Loucy (cell line): ENCODE measurements at regions not wholly inside any gene's neighbourhood (a gene's known extent, or its start where the extent isn't known, plus 50 kb on each side); places are given as distances from the start of the nearest gene placed in this dataset.

ENCODE experiments used
- H2AFZ ChIP-seq: fragments of 200-600 bp; sonication (generic); 2 replicates; pipeline ENCODE4 v1.6.0; 2016; ENCODE audit warnings: antibody characterized with exemption, mild to moderate bottlenecking, low read length, moderate library complexity
- H3F3A ChIP-seq: fragments of 200-600 bp; 2 replicates; pipeline ENCODE4 v1.6.0; 2016; ENCODE audit warnings: antibody characterized with exemption, low read depth, mild to moderate bottlenecking
- H3K27me3 ChIP-seq: fragments of 200-600 bp; sonication (generic); 2 replicates; pipeline ENCODE4 v1.6.1; 2014; ENCODE audit warnings: low read length, mild to moderate bottlenecking; ENCODE audit not compliant: insufficient read depth, poor library complexity, severe bottlenecking
- H3K36me3 ChIP-seq: fragments of 200-600 bp; sonication (generic); 2 replicates; pipeline ENCODE4 v1.6.1; 2016; ENCODE audit warnings: low read length; ENCODE audit not compliant: insufficient read depth
- H3K4me1 ChIP-seq: fragments of 200-600 bp; sonication (generic); 2 replicates; pipeline ENCODE4 v1.5.1; 2014; ENCODE audit warnings: low read length, mild to moderate bottlenecking; ENCODE audit not compliant: insufficient read depth, poor library complexity, severe bottlenecking
- H3K4me2 ChIP-seq: fragments of 200-600 bp; sonication (generic); 2 replicates; pipeline ENCODE4 v1.6.0; 2014; ENCODE audit warnings: antibody characterized with exemption, low read length, low read depth, mild to moderate bottlenecking; ENCODE audit not compliant: poor library complexity, severe bottlenecking
- H3K4me3 ChIP-seq: fragments of 200-600 bp; sonication (generic); 2 replicates; pipeline ENCODE4 v1.5.1; 2014; ENCODE audit warnings: low read length, mild to moderate bottlenecking, mixed read lengths; ENCODE audit not compliant: poor library complexity, severe bottlenecking
- H3K79me2 ChIP-seq: fragments of 200-600 bp; sonication (generic); 2 replicates; pipeline ENCODE4 v1.6.1; 2014; ENCODE audit warnings: low read length; ENCODE audit not compliant: insufficient read depth
- H3K9ac ChIP-seq: fragments of 200-600 bp; sonication (generic); 2 replicates; pipeline ENCODE4 v1.6.0; 2014; ENCODE audit warnings: mild to moderate bottlenecking, low read depth, low read length, moderate library complexity; ENCODE audit not compliant: poor library complexity, severe bottlenecking
- H3K9me2 ChIP-seq: fragments of 200-600 bp; sonication (generic); replicated peaks from 2 replicates; pipeline ENCODE4 v1.6.1; 2016; ENCODE audit warnings: low read depth, low read length, mixed read lengths
- H3K9me3 ChIP-seq: fragments of 200-600 bp; sonication (generic); 2 replicates; pipeline ENCODE4 v1.6.1; 2014; ENCODE audit warnings: mild to moderate bottlenecking, antibody characterized with exemption, low read length, low read depth; ENCODE audit not compliant: insufficient read depth
- H4K20me1 ChIP-seq: fragments of 200-600 bp; sonication (generic); 2 replicates; pipeline ENCODE4 v1.6.0; 2014; ENCODE audit warnings: antibody characterized with exemption, low read length, mild to moderate bottlenecking; ENCODE audit not compliant: insufficient read depth, poor library complexity, severe bottlenecking
- EZH2phosphoT487 ChIP-seq: fragments of 200-600 bp; IDR thresholded peaks from 2 replicates; pipeline ENCODE4 v1.6.1; 2018; ENCODE audit warnings: antibody characterized with exemption, mild to moderate bottlenecking, moderate library complexity, borderline replicate concordance
- TF ChIP-seq, protein P1 (sequence below): fragments of 200-600 bp; sonication (generic); conservative IDR thresholded peaks from 2 replicates; pipeline ENCODE4 v1.5.1; 2014; ENCODE audit warnings: mild to moderate bottlenecking, antibody characterized with exemption, low read length

DNA sequence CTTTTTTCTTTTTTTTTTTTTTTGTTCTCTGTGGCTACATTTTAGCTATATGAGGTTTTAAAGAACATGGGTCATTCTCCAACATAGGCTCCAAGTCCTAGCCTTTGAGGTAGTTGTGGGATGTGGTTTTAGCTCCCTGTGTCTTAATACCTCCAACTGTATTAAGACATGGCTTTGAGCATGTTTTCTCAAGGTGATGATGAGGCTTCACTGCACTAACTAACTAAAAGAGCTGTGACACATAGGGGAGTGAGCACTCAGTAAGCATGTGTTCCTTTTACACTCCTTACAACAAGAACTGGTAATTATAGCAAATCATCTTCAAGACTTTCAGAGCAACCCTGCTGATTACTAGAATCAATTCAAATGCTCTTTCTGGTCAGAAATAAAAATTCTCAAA, 333.6 kb upstream of the CCNH start:
- Histone ChIP-seq H2AFZ (no peak overlapping the region), H3K9me3 (no peaks in the 10 kb centered on the region), H3K9ac (no peak overlapping the region), H3K4me3 (no peak overlapping the region), H3K36me3 (no peaks in the 10 kb centered on the region), H3K79me2 (no peaks in the 10 kb centered on the region), H4K20me1 (no peaks in the 10 kb centered on the region), H3K9me2 (no peaks in the 10 kb centered on the region), H3K4me2 (no peak overlapping the region), H3K27me3 (no peaks in the 10 kb centered on the region), H3F3A (no peaks in the 10 kb centered on the region), H3K4me1 (no peaks in the 10 kb centered on the region)
- TF ChIP-seq EZH2phosphoT487: no peak
- TF ChIP-seq, protein P1, sequence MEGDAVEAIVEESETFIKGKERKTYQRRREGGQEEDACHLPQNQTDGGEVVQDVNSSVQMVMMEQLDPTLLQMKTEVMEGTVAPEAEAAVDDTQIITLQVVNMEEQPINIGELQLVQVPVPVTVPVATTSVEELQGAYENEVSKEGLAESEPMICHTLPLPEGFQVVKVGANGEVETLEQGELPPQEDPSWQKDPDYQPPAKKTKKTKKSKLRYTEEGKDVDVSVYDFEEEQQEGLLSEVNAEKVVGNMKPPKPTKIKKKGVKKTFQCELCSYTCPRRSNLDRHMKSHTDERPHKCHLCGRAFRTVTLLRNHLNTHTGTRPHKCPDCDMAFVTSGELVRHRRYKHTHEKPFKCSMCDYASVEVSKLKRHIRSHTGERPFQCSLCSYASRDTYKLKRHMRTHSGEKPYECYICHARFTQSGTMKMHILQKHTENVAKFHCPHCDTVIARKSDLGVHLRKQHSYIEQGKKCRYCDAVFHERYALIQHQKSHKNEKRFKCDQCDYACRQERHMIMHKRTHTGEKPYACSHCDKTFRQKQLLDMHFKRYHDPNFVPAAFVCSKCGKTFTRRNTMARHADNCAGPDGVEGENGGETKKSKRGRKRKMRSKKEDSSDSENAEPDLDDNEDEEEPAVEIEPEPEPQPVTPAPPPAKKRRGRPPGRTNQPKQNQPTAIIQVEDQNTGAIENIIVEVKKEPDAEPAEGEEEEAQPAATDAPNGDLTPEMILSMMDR: no peak

DNA sequence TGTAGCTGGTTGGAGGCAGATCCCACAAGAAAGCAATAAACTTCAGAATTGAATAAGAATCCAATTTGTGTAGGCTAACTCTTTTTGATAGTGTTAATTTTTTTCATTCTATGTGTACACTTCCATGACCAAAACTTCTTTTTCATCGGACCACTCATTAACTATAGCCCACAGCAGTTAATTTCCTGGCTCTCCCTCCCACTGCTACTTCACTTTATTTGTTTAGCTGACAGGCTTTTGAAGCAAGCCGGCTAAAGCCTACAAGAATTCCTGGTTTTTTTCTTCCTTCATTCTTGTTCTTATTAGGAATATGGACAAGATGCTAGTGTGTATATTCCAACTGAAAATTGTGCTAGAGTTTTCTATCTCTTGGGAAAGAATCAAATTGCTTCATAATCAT, 329.2 kb upstream of the CCNH start:
- H3K79me2 ChIP-seq: no peaks in the 10 kb centered on the region
- no peaks in the 10 kb centered on the region for H4K20me1 ChIP-seq
- H3K36me3 ChIP-seq: no peaks in the 10 kb centered on the region
- TF ChIP-seq, protein P1: no peak
- no peak for TF ChIP-seq EZH2phosphoT487
- H2AFZ ChIP-seq: no peak overlapping the region
- H3K4me3 ChIP-seq: no peak overlapping the region
- no peak overlapping the region for H3K9ac ChIP-seq
- no peaks in the 10 kb centered on the region for H3F3A ChIP-seq
- no peaks in the 10 kb centered on the region for H3K9me2 ChIP-seq
- H3K9me3 ChIP-seq: no peaks in the 10 kb centered on the region
- no peak overlapping the region for H3K4me2 ChIP-seq
- H3K27me3 ChIP-seq: no peaks in the 10 kb centered on the region
- H3K4me1 ChIP-seq: no peaks in the 10 kb centered on the region

DNA sequence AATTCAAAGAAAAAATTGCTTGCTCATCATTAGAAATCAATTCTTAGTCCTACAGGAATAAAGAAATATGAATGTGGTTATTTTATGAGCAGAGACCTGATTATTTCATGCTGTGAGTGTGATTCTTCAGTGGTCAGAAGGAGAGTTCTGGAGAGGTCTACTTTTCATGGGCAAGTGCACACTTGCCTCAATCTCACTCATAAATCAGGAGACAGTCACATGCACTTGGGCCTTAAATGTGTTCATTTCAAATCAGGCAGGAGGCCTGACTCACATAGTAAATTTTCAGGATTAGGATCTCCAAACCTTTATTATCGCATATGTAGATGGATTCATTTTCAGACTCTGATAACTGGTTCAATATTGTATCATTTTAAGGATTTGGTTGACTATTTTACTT, 323.2 kb upstream of the CCNH start:
- Histone ChIP-seq H4K20me1 (no peaks in the 10 kb centered on the region), H3K4me2 (no peak overlapping the region), H3K36me3 (no peaks in the 10 kb centered on the region), H3K4me3 (no peak overlapping the region), H2AFZ (no peak overlapping the region), H3K27me3 (no peaks in the 10 kb centered on the region), H3K79me2 (no peaks in the 10 kb centered on the region), H3K4me1 (no peaks in the 10 kb centered on the region), H3K9ac (no peak overlapping the region), H3K9me2 (no peaks in the 10 kb centered on the region), H3F3A (no peaks in the 10 kb centered on the region), H3K9me3 (no peaks in the 10 kb centered on the region)
- TF ChIP-seq EZH2phosphoT487: no peak
- TF ChIP-seq, protein P1: no peak
